HFFc6 (cell line): ENCODE measurements at regions not wholly inside any gene's neighbourhood (a gene's known extent, or its start where the extent isn't known, plus 50 kb on each side); places are given as distances from the start of the nearest gene placed in this dataset.

Experiments used
- DNase-seq: peaks from one replicate; pipeline ENCODE4 v3.0.0-alpha.2; 2018
- H3K27ac Mint-ChIP-seq: 2 replicates; pipeline ENCODE4 v1.8.0; 2020; ENCODE audit warnings: mild to moderate bottlenecking, mixed read lengths
- H3K27me3 Mint-ChIP-seq: 2 replicates; pipeline ENCODE4 v1.8.0; 2021; ENCODE audit warnings: mild to moderate bottlenecking, moderate library complexity, mixed read lengths; ENCODE audit not compliant: insufficient read depth
- H3K36me3 Mint-ChIP-seq: 2 replicates; pipeline ENCODE4 v1.8.0; 2021; ENCODE audit warnings: low read depth, mixed read lengths
- H3K4me1 Mint-ChIP-seq: 2 replicates; pipeline ENCODE4 v1.8.0; 2020; ENCODE audit warnings: low read depth, mixed read lengths
- H3K4me3 Mint-ChIP-seq: 2 replicates; pipeline ENCODE4 v1.8.0; 2020; ENCODE audit warnings: mild to moderate bottlenecking, moderate library complexity, mixed read lengths
- H3K9me3 Mint-ChIP-seq: 2 replicates; pipeline ENCODE4 v1.8.0; 2020; ENCODE audit warnings: mild to moderate bottlenecking, mixed read lengths
- TF ChIP-seq, protein P1 (sequence below): fragments of 200-600 bp; sonication (generic); IDR thresholded peaks from 2 replicates; pipeline ENCODE4 v1.5.0; 2021; ENCODE audit warnings: antibody characterized with exemption, mild to moderate bottlenecking

DNA sequence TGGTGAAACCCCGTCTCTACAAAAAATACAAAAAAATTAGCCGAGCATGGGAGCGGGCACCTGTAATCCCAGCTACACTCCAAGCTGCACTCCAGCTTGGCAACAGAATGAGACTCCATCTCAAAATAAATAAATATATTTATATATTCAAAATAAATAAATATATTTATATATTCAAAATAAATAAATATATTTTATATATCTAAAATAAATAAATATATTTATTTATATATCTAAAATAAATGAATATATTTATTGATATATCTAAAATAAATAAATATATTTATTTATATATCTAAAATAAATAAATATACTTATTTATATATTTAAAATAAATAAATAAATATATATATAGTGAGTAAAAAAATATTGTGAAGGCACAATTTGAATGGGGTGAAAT is 63.4 kb upstream of the EXOC1L start:
- H3K36me3 Mint-ChIP-seq, result no peaks in the 10 kb centered on the region
- no peak overlapping the region for H3K27ac Mint-ChIP-seq
- no peak overlapping the region for H3K4me3 Mint-ChIP-seq
- peaks cover 12% of the 10 kb centered on the region for H3K4me1 Mint-ChIP-seq
- H3K27me3 Mint-ChIP-seq, result peaks cover 8% of the 10 kb centered on the region
- no peak for DNase-seq
- no peaks in the 10 kb centered on the region for H3K9me3 Mint-ChIP-seq
- TF ChIP-seq, protein P1, sequence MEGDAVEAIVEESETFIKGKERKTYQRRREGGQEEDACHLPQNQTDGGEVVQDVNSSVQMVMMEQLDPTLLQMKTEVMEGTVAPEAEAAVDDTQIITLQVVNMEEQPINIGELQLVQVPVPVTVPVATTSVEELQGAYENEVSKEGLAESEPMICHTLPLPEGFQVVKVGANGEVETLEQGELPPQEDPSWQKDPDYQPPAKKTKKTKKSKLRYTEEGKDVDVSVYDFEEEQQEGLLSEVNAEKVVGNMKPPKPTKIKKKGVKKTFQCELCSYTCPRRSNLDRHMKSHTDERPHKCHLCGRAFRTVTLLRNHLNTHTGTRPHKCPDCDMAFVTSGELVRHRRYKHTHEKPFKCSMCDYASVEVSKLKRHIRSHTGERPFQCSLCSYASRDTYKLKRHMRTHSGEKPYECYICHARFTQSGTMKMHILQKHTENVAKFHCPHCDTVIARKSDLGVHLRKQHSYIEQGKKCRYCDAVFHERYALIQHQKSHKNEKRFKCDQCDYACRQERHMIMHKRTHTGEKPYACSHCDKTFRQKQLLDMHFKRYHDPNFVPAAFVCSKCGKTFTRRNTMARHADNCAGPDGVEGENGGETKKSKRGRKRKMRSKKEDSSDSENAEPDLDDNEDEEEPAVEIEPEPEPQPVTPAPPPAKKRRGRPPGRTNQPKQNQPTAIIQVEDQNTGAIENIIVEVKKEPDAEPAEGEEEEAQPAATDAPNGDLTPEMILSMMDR, result no peak

- TF ChIP-seq, protein P1, result no peak
- no peak overlapping the region for H3K27ac Mint-ChIP-seq
- no peak overlapping the region for H3K4me3 Mint-ChIP-seq
- no peaks in the 10 kb centered on the region for H3K36me3 Mint-ChIP-seq
- peaks cover 8% of the 10 kb centered on the region for H3K27me3 Mint-ChIP-seq
- DNase-seq, result no peak
- no peaks in the 10 kb centered on the region for H3K9me3 Mint-ChIP-seq
- H3K4me1 Mint-ChIP-seq, result peaks cover 12% of the 10 kb centered on the region
These were observed 62.1 kb upstream of the EXOC1L start for GRCh38 chr4:55757356-55757952.

DNA sequence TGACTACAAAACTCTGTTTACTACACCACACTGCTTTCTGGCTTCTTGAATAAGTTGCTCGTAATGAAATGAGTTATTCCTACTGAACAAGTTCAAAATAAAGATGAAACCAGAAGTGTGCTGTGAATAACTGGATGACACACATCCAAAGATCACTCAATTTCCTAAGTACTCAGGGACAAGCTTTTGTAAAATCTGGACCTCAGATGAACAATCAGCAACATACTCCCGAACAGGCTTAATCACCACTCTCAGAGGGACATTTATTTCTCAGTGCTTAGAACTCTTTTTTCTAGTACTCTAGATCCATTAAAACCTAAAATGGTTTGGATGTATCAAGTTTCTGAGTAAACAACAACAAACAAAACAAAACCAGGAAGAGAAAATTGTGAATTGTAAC is 61.5 kb upstream of the EXOC1L start:
- Mint-ChIP-seq H3K9me3 (no peaks in the 10 kb centered on the region), H3K36me3 (no peaks in the 10 kb centered on the region), H3K27me3 (peaks cover 8% of the 10 kb centered on the region), H3K4me1 (peaks cover 12% of the 10 kb centered on the region), H3K27ac (no peak overlapping the region), H3K4me3 (no peak overlapping the region)
- no peak for DNase-seq
- TF ChIP-seq, protein P1, result no peak

DNA sequence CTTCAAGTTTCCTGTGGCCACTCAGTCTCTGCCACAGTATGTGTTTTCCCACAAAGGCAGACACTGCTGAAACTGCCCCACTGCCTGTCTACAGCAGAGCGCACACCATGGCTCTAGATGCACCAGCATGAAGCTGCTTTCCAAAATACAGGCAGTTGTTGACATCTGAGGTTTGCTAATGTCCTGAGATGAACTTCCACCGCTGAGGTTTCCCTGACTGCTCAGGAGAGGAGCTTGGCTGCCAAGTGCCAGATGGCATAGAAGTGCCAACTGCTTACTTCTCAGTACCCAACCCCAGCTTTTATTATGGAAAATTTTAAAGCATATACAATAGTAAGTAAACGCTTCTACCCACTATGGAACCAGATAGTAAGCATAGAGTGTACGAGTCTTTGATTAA is 61.0 kb upstream of the EXOC1L start:
- Mint-ChIP-seq H3K27me3 (peaks cover 5% of the 10 kb centered on the region; the same call in 1 of the 2 replicates), H3K4me1 (peaks cover 12% of the 10 kb centered on the region), H3K9me3 (no peaks in the 10 kb centered on the region), H3K27ac (no peak overlapping the region), H3K4me3 (no peak overlapping the region), H3K36me3 (no peaks in the 10 kb centered on the region)
- DNase-seq, result no peak
- TF ChIP-seq, protein P1, result no peak

- Mint-ChIP-seq H3K9me3 (no peaks in the 10 kb centered on the region), H3K4me3 (no peak overlapping the region), H3K27me3 (peaks cover 5% of the 10 kb centered on the region; the same call in 1 of the 2 replicates), H3K36me3 (no peaks in the 10 kb centered on the region), H3K4me1 (no peaks in the 10 kb centered on the region), H3K27ac (no peak overlapping the region)
- DNase-seq, result no peak
- TF ChIP-seq, protein P1, result no peak
These were observed 56.8 kb upstream of the EXOC1L start for GRCh38 chr4:55762819-55763218.

- H3K27me3 Mint-ChIP-seq, result peaks cover 2% of the 10 kb centered on the region; the same call in 1 of the 2 replicates
- DNase-seq, result no peak
- H3K27ac Mint-ChIP-seq, result no peak overlapping the region
- peaks cover 8% of the 10 kb centered on the region; the same call in 1 of the 2 replicates for H3K4me1 Mint-ChIP-seq
- no peaks in the 10 kb centered on the region for H3K36me3 Mint-ChIP-seq
- no peaks in the 10 kb centered on the region for H3K9me3 Mint-ChIP-seq
- TF ChIP-seq, protein P1, result no peak
- H3K4me3 Mint-ChIP-seq, result no peak overlapping the region
These were observed 55.6 kb upstream of the EXOC1L start for GRCh38 chr4:55763996-55764395.
